Transverse colon (tissue), 4 donors: ENCODE measurements at regions not wholly inside any gene's neighbourhood (a gene's known extent, or its start where the extent isn't known, plus 50 kb on each side); places are given as distances from the start of the nearest gene placed in this dataset.

Experiments
- DNase-seq: peaks from one replicate; pipeline ENCODE4 v3.0.0-alpha.2; 2019
- H3K27ac ChIP-seq, 4 donors: fragments of 200-600 bp; sonication (generic); 2 replicates each; pipeline ENCODE4 v1.5.1; 2016 to 2018; ENCODE audit warnings: inconsistent platforms in 4 of 4
- H3K27me3 ChIP-seq: fragments of 200-600 bp; sonication (generic); 2 replicates; pipeline ENCODE4 v1.5.1; 2017; ENCODE audit warnings: inconsistent platforms
- H3K36me3 ChIP-seq, 4 donors: fragments of 200-600 bp; sonication (generic); 2 replicates each; pipeline ENCODE4 v1.5.1; 2017 to 2019; ENCODE audit warnings: inconsistent platforms in 4 of 4
- H3K4me1 ChIP-seq, 4 donors: fragments of 200-600 bp; sonication (generic); 2 replicates each; pipeline ENCODE4 v1.5.1; 2017 to 2020; ENCODE audit warnings: inconsistent platforms in 4 of 4
- H3K4me3 ChIP-seq, 4 donors: fragments of 200-600 bp; sonication (generic); 1 replicate in 1 of 4; 2 replicates in 3 of 4; pipeline versions ENCODE4 v1.5.1 to v1.6.1; 2017 to 2019; ENCODE audit warnings: inconsistent platforms in 4 of 4
- H3K9me3 ChIP-seq, 2 donors: fragments of 200-600 bp; sonication (generic); 2 replicates each; pipeline ENCODE4 v1.5.1; 2017 to 2019; ENCODE audit warnings: inconsistent platforms in 2 of 2
- EP300 ChIP-seq: sonication (generic); formaldehyde crosslinking; IDR thresholded peaks from one replicate; pipeline ENCODE4 v1.6.1; 2017; ENCODE audit warnings: antibody characterized with exemption, low read depth
- POLR2A ChIP-seq: fragments of 450-650 bp; IDR thresholded peaks from one replicate; pipeline ENCODE4 v1.6.1; 2016; ENCODE audit warnings: antibody characterized with exemption, mild to moderate bottlenecking, moderate library complexity
- POLR2AphosphoS5 ChIP-seq, 3 donors: sonication (generic); formaldehyde crosslinking; IDR thresholded peaks; one replicate each; pipeline ENCODE4 v1.6.1; 2016; ENCODE audit warnings: antibody characterized with exemption in 3 of 3
- WGBS, 2 donors: methylation state at CpG; one replicate each; pipeline ENCODE4 v1.1.5; 2018; ENCODE audit warnings: low coverage in 1 of 2; 5-methylcytosine and 5-hydroxymethylcytosine counted together
- in situ Hi-C, 4 donors: fragments of 200-750 bp; cut with MboI; loops; one replicate each; pipeline versions ENCODE4 v1.15.0 to v1.15.1; 2017; ENCODE audit warnings: low sequenced_read_pairs in 3 of 4, low pct_ligation_motif_present in 1 of 4, low pct_unique_long_range_greater_than_20kb in 1 of 4
- intact Hi-C: fragments of 100-400 bp; cut with DNase I; formaldehyde crosslinking; loops from one replicate; pipeline ENCODE4 v1.15.1; 2023; ENCODE audit warnings: low total_unique reads
- TF ChIP-seq, protein P1 (sequence below), 5 experiments: fragments of 200-600 bp in 3 of 5; fragments of 450-650 bp in 2 of 5; sonication (generic) in 3 of 5; IDR thresholded peaks; 1 replicate in 2 of 5; 2 replicates in 3 of 5; pipeline ENCODE4 v1.5.1; 2016 to 2017; ENCODE audit warnings: antibody characterized with exemption in 5 of 5, inconsistent platforms in 3 of 5, mild to moderate bottlenecking in 2 of 5, moderate library complexity in 1 of 5

DNA sequence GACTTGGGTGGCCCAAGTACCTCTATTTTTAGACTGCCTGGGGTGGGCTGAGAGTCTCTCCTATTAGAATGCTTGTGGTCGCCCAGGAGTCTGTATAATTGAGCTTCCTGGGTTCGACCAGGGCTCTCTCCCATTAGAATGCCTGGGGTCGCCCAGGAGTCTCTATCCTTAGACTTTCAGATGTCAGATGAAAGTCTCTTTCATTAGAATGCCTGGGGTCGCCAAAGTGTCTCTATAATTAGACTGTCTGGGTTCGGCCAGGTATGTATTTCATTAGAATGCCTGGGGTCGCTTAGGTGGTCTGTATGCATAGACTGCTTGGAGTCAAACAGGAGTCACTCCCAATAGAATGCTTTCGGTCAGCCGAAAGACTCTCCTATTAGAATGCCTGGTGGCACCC is 1471.7 kb downstream of the UQCRFS1 start:
- in situ Hi-C loops: no loop called here
- Histone ChIP-seq H3K9me3 (no peaks in the 10 kb centered on the region), H3K27ac (no peak overlapping the region), H3K4me1 (peaks cover 0 to under 1% (median 0%) of the 10 kb centered on the region in 4 donors), H3K36me3 (no peaks in the 10 kb centered on the region), H3K27me3 (no peaks in the 10 kb centered on the region), H3K4me3 (no peak overlapping the region)
- intact Hi-C loops: no loop called here
- DNase-seq: no peak
- TF ChIP-seq, protein P1, sequence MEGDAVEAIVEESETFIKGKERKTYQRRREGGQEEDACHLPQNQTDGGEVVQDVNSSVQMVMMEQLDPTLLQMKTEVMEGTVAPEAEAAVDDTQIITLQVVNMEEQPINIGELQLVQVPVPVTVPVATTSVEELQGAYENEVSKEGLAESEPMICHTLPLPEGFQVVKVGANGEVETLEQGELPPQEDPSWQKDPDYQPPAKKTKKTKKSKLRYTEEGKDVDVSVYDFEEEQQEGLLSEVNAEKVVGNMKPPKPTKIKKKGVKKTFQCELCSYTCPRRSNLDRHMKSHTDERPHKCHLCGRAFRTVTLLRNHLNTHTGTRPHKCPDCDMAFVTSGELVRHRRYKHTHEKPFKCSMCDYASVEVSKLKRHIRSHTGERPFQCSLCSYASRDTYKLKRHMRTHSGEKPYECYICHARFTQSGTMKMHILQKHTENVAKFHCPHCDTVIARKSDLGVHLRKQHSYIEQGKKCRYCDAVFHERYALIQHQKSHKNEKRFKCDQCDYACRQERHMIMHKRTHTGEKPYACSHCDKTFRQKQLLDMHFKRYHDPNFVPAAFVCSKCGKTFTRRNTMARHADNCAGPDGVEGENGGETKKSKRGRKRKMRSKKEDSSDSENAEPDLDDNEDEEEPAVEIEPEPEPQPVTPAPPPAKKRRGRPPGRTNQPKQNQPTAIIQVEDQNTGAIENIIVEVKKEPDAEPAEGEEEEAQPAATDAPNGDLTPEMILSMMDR (IDR thresholded peaks at IDR 0.05): no peak
- TF ChIP-seq EP300 (no peak), POLR2AphosphoS5 (IDR thresholded peaks at IDR 0.05) (no peak), POLR2A (no peak)
- 94% methylated on average over 8 of the region's 8 CpGs; no CpG with 5 or more reads in 1 of the 2 donors for WGBS, 2 donors

DNA sequence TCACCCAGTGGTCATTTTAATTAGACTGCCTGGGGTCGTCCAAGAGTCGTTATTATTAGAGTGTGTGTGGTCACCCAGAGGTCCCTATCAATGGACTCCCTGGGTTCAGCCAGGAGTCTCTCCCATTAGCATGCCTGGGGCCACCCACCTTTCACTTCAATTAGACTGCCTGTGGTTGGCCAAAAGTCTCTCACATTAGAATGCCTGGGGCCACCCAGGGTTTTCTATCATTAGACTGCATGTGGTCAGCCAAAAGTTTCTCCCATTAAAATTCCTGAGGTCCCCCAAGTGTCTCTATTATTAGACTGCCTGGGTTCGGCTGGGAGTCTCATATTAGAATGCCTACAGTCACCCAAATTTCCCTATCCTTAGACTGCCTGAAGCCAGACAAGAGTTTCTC is 1472.6 kb downstream of the UQCRFS1 start:
- no peak for DNase-seq
- in situ Hi-C loops (no loop called here), intact Hi-C loops (no loop called here)
- no peaks in the 10 kb centered on the region for H3K27me3 ChIP-seq
- no peak for TF ChIP-seq EP300
- TF ChIP-seq POLR2A: no peak
- TF ChIP-seq POLR2AphosphoS5 (IDR thresholded peaks at IDR 0.05): no peak
- TF ChIP-seq, protein P1 (IDR thresholded peaks at IDR 0.05): no peak
- H3K27ac ChIP-seq: no peak overlapping the region
- H3K4me3 ChIP-seq: no peak overlapping the region
- no peaks in the 10 kb centered on the region for H3K9me3 ChIP-seq
- WGBS, 2 donors: 91% methylated on average over 3 of the region's 3 CpGs; no CpG with 5 or more reads in 1 of the 2 donors
- H3K36me3 ChIP-seq: no peaks in the 10 kb centered on the region
- H3K4me1 ChIP-seq: no peaks in the 10 kb centered on the region

DNA sequence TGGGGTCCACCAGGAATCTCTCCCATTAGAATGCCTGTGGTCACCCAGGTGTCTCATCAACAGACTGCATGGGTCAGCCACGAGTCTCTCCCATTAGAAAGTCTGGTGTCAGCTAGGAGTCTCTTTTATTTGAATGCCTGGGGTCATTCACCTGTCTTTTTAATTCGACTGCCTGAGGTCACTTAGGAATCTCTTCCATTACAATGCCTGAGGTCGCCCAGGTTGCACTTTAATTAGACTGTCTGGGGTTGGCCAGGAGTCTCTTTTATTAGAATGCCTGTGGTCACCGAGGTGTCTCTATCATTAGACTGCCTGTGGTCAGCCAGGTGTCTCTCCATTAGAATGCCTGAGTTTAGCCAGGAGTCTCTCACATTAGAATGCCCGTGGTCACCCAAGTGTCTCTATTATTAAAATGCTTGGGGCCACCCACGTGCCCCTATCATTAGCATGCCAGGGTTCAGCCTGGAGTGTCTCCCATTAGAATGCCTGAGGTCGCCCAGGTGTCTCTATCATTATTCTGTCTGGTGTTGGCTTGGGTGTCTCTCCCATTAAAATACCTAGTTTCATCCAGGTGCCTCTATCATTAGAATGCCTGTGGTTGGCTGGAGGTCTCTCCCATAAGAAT is 1474.3 kb downstream of the UQCRFS1 start:
- Histone ChIP-seq H3K4me1 (no peaks in the 10 kb centered on the region), H3K27ac (no peak overlapping the region), H3K36me3 (no peaks in the 10 kb centered on the region), H3K27me3 (no peaks in the 10 kb centered on the region), H3K9me3 (peaks cover 0 to 9% of the 10 kb centered on the region in 2 donors), H3K4me3 (no peak overlapping the region)
- 79% methylated on average over 7 of the region's 7 CpGs; no CpG with 5 or more reads in 1 of the 2 donors for WGBS, 2 donors
- intact Hi-C loops: no loop called here
- no peak for TF ChIP-seq POLR2A
- TF ChIP-seq, protein P1 (IDR thresholded peaks at IDR 0.05): no peak
- no peak for TF ChIP-seq POLR2AphosphoS5 (IDR thresholded peaks at IDR 0.05)
- TF ChIP-seq EP300: no peak
- in situ Hi-C loops: no loop called here
- DNase-seq: no peak

DNA sequence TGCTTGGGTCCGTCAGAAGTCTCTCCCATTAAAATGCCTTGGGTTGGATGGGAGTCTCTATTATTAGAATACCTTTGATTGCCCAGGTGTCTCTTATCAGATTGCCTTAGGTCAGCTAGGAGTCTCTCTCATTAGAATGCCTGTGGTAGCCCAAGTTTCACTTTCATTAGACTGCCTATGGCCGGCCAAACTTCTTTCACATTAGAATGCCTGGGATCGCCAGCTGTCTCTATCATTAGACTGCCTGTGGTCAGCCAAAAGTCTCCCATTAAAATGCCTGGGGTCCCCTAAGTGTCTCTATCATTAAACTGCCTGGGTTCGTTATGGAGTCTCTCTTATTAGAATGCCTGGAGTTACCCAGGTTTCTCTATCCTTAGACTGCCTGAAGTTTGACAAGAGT is 1476.7 kb downstream of the UQCRFS1 start:
- in situ Hi-C loops (no loop called here), intact Hi-C loops (no loop called here)
- Histone ChIP-seq H3K27me3 (no peaks in the 10 kb centered on the region), H3K36me3 (no peaks in the 10 kb centered on the region), H3K4me3 (no peak overlapping the region), H3K4me1 (no peaks in the 10 kb centered on the region), H3K9me3 (peaks cover 5 to 14% of the 10 kb centered on the region in 2 donors), H3K27ac (no peak overlapping the region)
- no peak for DNase-seq
- TF ChIP-seq POLR2A (no peak), POLR2AphosphoS5 (IDR thresholded peaks at IDR 0.05) (no peak), EP300 (no peak)
- TF ChIP-seq, protein P1 (IDR thresholded peaks at IDR 0.05): no peak
- WGBS, 2 donors: 89 to 100% methylated on average over 2 to 4 of the region's 4 CpGs
